NB4 (cell line): ENCODE measurements at regions not wholly inside any gene's neighbourhood (a gene's known extent, or its start where the extent isn't known, plus 50 kb on each side); places are given as distances from the start of the nearest gene placed in this dataset.
A peak's percentile ranks its signal among the peaks of the same experiment; 100 is the strongest.

ENCODE experiments used
- DNase-seq: peaks from one replicate; pipeline ENCODE4 v3.0.0; 2010; ENCODE audit warnings: low read depth
- H3K4me3 ChIP-seq: one replicate; pipeline ENCODE4 v1.5.1; 2011; ENCODE audit warnings: mild to moderate bottlenecking, low read depth, low read length, moderate library complexity
- MAX ChIP-seq: IDR thresholded peaks from 2 replicates; pipeline ENCODE4 v1.6.1; 2011; ENCODE audit warnings: low read depth, low read length
- MYC ChIP-seq: IDR thresholded peaks from 2 replicates; pipeline ENCODE4 v1.6.1; 2011; ENCODE audit warnings: low read depth, low read length
- POLR2A ChIP-seq: IDR thresholded peaks from 2 replicates; pipeline ENCODE4 v1.6.1; 2011; ENCODE audit warnings: mild to moderate bottlenecking; ENCODE audit not compliant: insufficient read length; ENCODE audit errors: extremely low read depth
- TF ChIP-seq, protein P1 (sequence below): IDR thresholded peaks from one replicate; pipeline ENCODE4 v1.5.1; 2012; ENCODE audit warnings: low read depth, low read length

DNA sequence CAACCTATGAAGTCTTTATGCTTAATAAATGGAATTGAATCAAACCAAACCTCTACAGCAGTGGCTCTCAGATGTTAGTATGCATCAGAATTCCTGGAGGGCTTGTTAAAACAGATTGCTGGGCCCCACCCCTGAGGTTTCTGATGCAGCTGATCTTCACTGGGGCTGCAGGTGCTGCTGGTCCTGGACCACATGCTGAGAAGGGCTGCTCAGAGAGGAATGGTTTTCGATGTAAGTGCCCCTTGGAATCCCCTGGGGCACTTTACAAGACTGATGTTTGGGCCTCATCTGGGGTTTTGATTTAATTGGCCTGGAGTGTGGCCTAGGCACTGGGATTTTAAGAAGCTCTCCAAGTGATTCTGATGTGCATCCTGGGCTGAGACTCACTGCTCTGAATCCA lies 403.8 kb upstream of the HS6ST1 start:
- no peak overlapping the region for H3K4me3 ChIP-seq
- DNase-seq, result no peak
- TF ChIP-seq POLR2A (no peak), MAX (no peak), MYC (no peak)
- TF ChIP-seq, protein P1, sequence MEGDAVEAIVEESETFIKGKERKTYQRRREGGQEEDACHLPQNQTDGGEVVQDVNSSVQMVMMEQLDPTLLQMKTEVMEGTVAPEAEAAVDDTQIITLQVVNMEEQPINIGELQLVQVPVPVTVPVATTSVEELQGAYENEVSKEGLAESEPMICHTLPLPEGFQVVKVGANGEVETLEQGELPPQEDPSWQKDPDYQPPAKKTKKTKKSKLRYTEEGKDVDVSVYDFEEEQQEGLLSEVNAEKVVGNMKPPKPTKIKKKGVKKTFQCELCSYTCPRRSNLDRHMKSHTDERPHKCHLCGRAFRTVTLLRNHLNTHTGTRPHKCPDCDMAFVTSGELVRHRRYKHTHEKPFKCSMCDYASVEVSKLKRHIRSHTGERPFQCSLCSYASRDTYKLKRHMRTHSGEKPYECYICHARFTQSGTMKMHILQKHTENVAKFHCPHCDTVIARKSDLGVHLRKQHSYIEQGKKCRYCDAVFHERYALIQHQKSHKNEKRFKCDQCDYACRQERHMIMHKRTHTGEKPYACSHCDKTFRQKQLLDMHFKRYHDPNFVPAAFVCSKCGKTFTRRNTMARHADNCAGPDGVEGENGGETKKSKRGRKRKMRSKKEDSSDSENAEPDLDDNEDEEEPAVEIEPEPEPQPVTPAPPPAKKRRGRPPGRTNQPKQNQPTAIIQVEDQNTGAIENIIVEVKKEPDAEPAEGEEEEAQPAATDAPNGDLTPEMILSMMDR, result no peak

GRCh38 chr2:128724547-128724946 lies 405.9 kb upstream of the HS6ST1 start:
- H3K4me3 ChIP-seq, result no peak overlapping the region
- no peak for DNase-seq
- TF ChIP-seq MAX (no peak), MYC (no peak), POLR2A (no peak)
- TF ChIP-seq, protein P1, result no peak

DNA sequence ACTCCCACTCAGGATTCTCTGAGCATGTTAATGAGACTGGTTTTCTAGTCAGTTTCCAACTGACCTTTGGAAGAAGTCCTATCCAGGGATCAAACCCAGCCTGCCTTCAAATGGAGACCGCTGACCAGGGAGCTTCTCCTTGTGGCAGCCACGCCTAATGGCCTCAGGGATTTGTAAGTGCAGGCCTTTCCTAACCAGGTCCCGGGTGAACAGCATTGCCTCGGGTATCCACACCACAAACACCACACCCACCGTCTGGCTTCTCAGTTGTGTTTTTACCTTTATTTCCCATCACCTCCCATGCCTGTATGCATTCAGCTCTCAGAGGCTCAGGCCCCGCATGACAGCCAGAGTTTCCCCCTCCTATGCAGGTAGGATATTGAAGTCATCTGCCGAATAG lies 406.3 kb upstream of the HS6ST1 start:
- DNase-seq, result no peak
- no peak for TF ChIP-seq MYC
- no peak for TF ChIP-seq MAX
- TF ChIP-seq POLR2A, result no peak
- TF ChIP-seq, protein P1, result no peak
- H3K4me3 ChIP-seq, result no peak overlapping the region

GRCh38 chr2:128726236-128726635 lies 407.6 kb upstream of the HS6ST1 start:
- no peak for TF ChIP-seq MYC
- no peak for TF ChIP-seq POLR2A
- no peak for TF ChIP-seq MAX
- TF ChIP-seq, protein P1, result no peak
- H3K4me3 ChIP-seq, result no peak overlapping the region
- DNase-seq, result no peak

DNA sequence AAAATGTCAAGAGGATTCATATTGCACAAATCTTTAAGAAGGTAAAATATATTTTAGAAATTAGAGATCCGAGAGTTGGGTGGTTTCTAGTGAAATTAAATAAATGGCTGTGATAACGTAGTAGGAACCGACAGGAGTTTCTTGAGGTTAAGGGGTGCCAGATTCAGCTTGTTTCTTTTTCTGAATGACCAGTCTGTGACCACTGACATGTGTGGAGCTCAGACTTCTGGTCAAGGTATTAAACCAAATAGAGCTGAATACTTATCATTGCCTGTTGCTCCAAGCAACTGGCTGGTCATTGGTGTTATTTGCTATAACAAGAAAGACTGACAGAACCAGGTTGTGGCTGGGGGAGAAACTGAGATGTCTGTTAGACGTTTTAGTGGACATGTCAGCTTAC lies 408.2 kb upstream of the HS6ST1 start:
- no peak for DNase-seq
- TF ChIP-seq, protein P1, result no peak
- TF ChIP-seq POLR2A (no peak), MAX (no peak), MYC (no peak)
- no peak overlapping the region for H3K4me3 ChIP-seq

- TF ChIP-seq, protein P1, result no peak
- TF ChIP-seq MYC (no peak), POLR2A (no peak), MAX (no peak)
- DNase-seq, result peak; percentile 54
- no peak overlapping the region for H3K4me3 ChIP-seq
Observed at GRCh38 chr2:128727404-128727803, 408.7 kb upstream of the HS6ST1 start.
